ENCODE measurements at regions not wholly inside any gene's neighbourhood (a gene's known extent, or its start where the extent isn't known, plus 50 kb on each side); places are given as distances from the start of the nearest gene placed in this dataset.
"Not testable (repeated sequence)": the region's sequence is repeated elsewhere in the genome, so short reads cannot be mapped to it uniquely, and the experiment has no call there.

DNA sequence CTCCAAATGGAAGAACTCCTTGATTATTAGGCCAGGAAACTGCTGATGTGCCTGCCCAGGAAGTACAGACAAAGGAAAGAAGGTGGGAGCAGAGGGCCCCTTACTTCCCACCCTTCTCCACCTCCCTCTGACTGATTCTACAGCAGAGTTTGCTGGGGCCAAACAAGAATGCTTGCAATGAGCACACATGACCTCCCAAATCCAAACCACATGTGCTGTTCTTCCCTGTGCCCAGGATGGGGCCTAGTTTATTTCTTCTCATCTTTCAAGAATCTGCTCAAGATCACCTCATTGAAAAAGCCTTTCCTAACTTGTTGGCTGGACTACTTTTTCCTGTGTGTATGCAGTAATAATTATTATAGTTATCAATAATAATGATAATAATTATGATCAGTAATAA is 286.1 kb downstream of the RAB38 start:
- TF ChIP-seq, protein P1, sequence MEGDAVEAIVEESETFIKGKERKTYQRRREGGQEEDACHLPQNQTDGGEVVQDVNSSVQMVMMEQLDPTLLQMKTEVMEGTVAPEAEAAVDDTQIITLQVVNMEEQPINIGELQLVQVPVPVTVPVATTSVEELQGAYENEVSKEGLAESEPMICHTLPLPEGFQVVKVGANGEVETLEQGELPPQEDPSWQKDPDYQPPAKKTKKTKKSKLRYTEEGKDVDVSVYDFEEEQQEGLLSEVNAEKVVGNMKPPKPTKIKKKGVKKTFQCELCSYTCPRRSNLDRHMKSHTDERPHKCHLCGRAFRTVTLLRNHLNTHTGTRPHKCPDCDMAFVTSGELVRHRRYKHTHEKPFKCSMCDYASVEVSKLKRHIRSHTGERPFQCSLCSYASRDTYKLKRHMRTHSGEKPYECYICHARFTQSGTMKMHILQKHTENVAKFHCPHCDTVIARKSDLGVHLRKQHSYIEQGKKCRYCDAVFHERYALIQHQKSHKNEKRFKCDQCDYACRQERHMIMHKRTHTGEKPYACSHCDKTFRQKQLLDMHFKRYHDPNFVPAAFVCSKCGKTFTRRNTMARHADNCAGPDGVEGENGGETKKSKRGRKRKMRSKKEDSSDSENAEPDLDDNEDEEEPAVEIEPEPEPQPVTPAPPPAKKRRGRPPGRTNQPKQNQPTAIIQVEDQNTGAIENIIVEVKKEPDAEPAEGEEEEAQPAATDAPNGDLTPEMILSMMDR (IDR thresholded peaks at IDR 0.05; ENCODE audit: extremely low read depth, missing control alignments): no peak
- DNase-seq (ENCODE audit: low spot score): no peak

- not testable (repeated sequence) for DNase-seq (ENCODE audit: low spot score)
Observed at GRCh38 chr11:87885084-87885483, 290.2 kb downstream of the RAB38 start.

DNA sequence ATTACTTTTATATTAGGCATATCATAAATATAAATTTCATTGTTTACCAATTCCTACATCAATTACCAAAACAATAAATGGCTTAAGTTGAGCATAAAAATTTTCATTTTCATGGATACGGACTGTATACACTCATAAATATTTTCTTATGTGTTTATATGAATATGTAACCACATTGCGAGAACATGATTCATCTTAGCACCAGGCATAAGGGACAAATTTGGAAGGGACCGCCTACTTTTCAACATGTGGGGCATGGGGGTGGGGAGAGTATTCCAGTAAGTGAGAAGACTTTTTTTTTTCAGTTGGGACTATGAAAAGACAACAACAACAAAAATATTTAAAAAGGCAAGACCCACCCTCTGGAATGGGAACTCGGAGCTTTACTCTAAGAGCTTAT is 296.1 kb downstream of the RAB38 start:
- TF ChIP-seq, protein P1 (IDR thresholded peaks at IDR 0.05; ENCODE audit: extremely low read depth, missing control alignments): no peak
- DNase-seq (ENCODE audit: low spot score): no peak

DNA sequence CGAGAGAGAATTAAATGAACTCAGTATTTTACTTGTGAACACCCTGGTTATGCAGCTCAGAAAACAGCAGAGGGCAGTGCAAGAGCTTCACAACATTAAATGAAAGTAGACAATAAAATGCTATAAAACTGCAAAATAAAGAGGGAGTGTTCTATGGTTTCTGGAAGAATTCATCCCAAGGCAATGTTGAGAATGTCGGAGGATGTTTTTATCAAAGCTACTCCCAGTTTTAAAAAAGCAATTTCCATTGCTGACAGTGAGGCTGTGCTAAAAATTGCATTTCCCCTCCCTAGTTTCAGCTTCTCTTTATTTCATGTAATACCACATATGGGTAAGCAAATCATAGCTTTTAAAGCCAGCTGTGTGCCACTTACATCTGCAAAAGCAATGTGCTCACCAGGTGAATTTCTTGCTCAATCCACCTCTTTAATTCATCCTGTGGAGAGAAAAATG is 296.8 kb downstream of the RAB38 start:
- TF ChIP-seq, protein P1 (IDR thresholded peaks at IDR 0.05; ENCODE audit: extremely low read depth, missing control alignments): peak; percentile 31

DNA sequence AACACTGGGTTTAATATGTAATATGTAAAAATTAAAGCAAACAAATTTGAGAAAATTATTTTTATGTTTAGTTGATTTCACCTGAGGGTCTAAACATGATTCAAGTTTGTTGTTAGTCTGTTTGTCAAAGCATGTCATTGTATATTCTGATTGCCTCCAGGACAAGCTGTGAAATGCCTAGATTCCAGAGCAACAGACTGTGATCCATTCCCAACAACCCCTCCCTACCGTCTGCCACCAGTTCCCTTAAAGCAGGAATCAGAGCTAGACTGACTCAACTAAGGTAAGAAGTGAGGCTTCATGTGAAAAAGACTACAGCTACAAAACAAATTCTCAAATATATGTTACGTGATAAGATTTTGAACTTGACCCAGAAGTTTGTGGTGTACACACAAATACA is 304.2 kb downstream of the RAB38 start:
- DNase-seq (ENCODE audit: low spot score): no peak
- TF ChIP-seq, protein P1 (IDR thresholded peaks at IDR 0.05; ENCODE audit: extremely low read depth, missing control alignments): no peak

More for the DNA sequence above, 296.8 kb downstream of the RAB38 start:
- DNase-seq (ENCODE audit: low spot score): peak; percentile 2

DNA sequence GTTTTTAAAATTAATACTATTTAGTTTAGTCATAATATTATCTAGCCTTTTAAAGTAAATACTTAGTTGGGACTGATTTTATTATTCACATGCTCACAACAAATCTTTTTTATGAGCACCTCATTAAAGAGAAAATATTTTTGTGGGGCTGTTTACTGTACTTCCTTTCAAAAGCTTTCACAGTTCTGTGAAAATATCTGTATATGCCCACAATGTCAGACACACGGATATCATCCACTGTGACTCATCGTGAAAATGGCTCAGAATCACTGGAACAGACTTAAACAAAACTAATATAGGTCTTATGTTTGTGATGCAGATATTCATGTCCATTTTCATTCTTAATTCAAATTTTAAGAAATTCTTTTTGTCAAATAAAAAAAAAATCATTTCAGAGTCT is 305.2 kb downstream of the RAB38 start:
- DNase-seq (ENCODE audit: low spot score): no peak
- TF ChIP-seq, protein P1 (IDR thresholded peaks at IDR 0.05; ENCODE audit: extremely low read depth, missing control alignments): no peak

DNA sequence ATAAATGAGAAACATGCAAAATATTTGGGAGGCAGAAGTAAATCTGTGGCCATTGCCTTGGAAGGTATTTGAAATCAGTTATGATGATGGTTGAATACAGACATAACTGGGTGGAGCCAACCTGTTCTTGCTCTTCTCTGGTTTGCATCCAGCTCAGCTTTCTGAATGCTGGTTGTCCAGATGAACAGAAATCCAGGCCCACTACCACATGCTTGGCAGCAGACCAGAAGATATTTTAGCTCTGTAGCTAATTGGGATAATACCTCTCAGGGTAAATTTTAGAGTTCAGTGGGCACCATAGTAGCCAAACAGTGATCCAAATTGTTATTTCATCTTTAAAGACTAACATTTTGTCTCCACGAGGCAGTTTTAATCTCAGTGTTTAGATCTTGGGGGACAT is 308.3 kb downstream of the RAB38 start:
- TF ChIP-seq, protein P1 (IDR thresholded peaks at IDR 0.05; ENCODE audit: extremely low read depth, missing control alignments): no peak
- no peak for DNase-seq (ENCODE audit: low spot score)

DNA sequence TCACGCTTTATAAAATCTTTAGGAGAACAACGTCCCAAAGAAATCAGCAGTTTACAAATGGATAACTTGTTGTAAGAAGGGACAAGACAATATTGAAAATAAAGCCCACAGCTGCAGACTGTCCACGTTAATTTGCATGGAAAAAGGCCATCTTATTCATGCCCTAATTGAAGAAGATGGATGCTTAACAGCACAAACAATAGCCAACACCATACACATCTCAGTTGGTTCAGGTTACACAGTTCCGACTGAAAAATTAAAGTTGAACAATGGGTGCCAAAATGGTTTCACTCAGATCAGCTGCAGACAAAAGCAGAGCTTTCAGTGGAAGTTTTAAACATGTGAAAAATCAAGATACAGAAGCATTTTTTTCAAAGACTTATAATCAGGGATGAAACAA is 314.2 kb downstream of the RAB38 start:
- TF ChIP-seq, protein P1 (IDR thresholded peaks at IDR 0.05; ENCODE audit: extremely low read depth, missing control alignments): no peak
- DNase-seq (ENCODE audit: low spot score): no peak

Measured in GM20000 (cell line).